Ovary (tissue), 7 donors: ENCODE measurements at regions not wholly inside any gene's neighbourhood (a gene's known extent, or its start where the extent isn't known, plus 50 kb on each side); places are given as distances from the start of the nearest gene placed in this dataset.
"Not testable (repeated sequence)": the region's sequence is repeated elsewhere in the genome, so short reads cannot be mapped to it uniquely, and the experiment has no call there.

ENCODE experiments used
- DNase-seq, 5 donors: peaks; one replicate each; pipeline ENCODE4 v3.0.0-alpha.2; 2019 to 2020
- H3K27ac ChIP-seq, 2 donors: fragments of 200-600 bp; one replicate each; pipeline versions ENCODE4 v1.5.1 to v1.8.0; 2019 to 2022
- H3K27me3 ChIP-seq: fragments of 200-600 bp; one replicate; pipeline ENCODE4 v1.8.0; 2022
- H3K36me3 ChIP-seq: fragments of 200-600 bp; sonication (generic); one replicate; pipeline ENCODE4 v1.5.1; 2019
- H3K4me1 ChIP-seq: one replicate; pipeline ENCODE4 v1.8.1; 2013; ENCODE audit warnings: mild to moderate bottlenecking, moderate library complexity; ENCODE audit not compliant: insufficient read depth
- H3K4me3 ChIP-seq: fragments of 200-600 bp; sonication (generic); one replicate; pipeline ENCODE4 v1.5.1; 2017
- H3K9me3 ChIP-seq, 2 donors: fragments of 200-600 bp in 1 of 2; sonication (generic) in 1 of 2; one replicate each; pipeline versions ENCODE4 v1.5.1 to v1.8.1; 2013 to 2019; ENCODE audit warnings: mild to moderate bottlenecking in 1 of 2, moderate library complexity in 1 of 2
- CTCF ChIP-seq, 3 donors: fragments of 450-650 bp in 2 of 3; fragments of 200-600 bp in 1 of 3; IDR thresholded peaks; one replicate each; pipeline versions ENCODE4 v1.5.1 to v1.8.0; 2016 to 2022; ENCODE audit warnings: antibody characterized with exemption in 3 of 3, mild to moderate bottlenecking in 1 of 3
- EP300 ChIP-seq: sonication (generic); formaldehyde crosslinking; IDR thresholded peaks from one replicate; pipeline ENCODE4 v1.6.1; 2017; ENCODE audit warnings: antibody characterized with exemption
- POLR2A ChIP-seq: fragments of 450-650 bp; IDR thresholded peaks from one replicate; pipeline ENCODE4 v1.6.1; 2017; ENCODE audit warnings: antibody characterized with exemption, mild to moderate bottlenecking, moderate library complexity
- whole genome bisulfite sequencing, 3 donors: extraction: QIAGEN DNeasy Blood & Tissue Kit in 1 of 3; methylation state at CpG; one replicate each; pipeline versions ENCODE4 v1.1.5 to v1.1.7; 2013 to 2017; 5-methylcytosine and 5-hydroxymethylcytosine counted together
- intact Hi-C, 4 donors: fragments of 100-400 bp; cut with DNase I; formaldehyde crosslinking; loops; one replicate each; pipeline versions ENCODE4 v1.11.0 to v1.15.1; 2022 to 2023
- donor health status: DM: no; HTN: no; CAD: no; lungs with moderate emphysema.
- donor health status: DM: no; HTN: no; CAD: no.
- donor health status: Bipolar disorder and iron deficiency.
- donor health status: DM: no; HTN: no; CAD: no.
- donor health status: DM: yes; HTN: yes; CAD: no.

GRCh38 chr5:7251132-7251531, 144.8 kb upstream of the ADCY2 start:
- H3K36me3 ChIP-seq: no peaks in the 10 kb centered on the region
- H3K27me3 ChIP-seq: no peaks in the 10 kb centered on the region
- no peaks in the 10 kb centered on the region for H3K9me3 ChIP-seq
- no peak for TF ChIP-seq EP300
- no peak for TF ChIP-seq POLR2A
- no peak for TF ChIP-seq CTCF (IDR thresholded peaks at IDR 0.05)
- no peak for DNase-seq
- H3K4me1 ChIP-seq: no peaks in the 10 kb centered on the region
- intact Hi-C loops: no loop called here
- H3K27ac ChIP-seq: no peak overlapping the region
- no peak overlapping the region for H3K4me3 ChIP-seq
- 39 to 52% (median 42%) methylated on average over 4 of the region's 4 CpGs for whole genome bisulfite sequencing, 3 donors

DNA sequence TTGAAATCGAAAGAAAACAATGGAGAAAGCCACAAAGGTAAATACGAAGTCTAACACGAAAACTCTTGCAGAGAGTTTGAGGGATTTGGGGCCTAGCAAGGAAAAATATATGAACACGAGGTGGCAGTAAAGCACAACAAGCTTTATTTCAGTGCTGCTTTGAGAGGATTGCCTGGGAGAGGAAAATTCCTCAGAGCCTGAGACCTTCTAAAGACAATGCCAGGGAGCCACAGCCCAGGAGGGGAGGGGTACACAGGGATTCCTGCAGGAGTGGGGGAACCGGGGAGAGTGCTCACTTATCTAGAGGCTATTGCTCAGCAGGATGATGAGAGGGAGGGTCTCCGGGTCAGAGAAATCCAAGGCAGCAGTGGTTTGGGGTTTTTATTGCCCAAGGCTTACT, 134.9 kb upstream of the ADCY2 start:
- DNase-seq: no peak
- no peak overlapping the region for H3K27ac ChIP-seq

GRCh38 chr5:7261900-7262299, 134.0 kb upstream of the ADCY2 start:
- H3K27me3 ChIP-seq: no peaks in the 10 kb centered on the region
- H3K4me3 ChIP-seq: no peak overlapping the region
- intact Hi-C loops: loop anchor here in 1 of 4 donors (10.0 kb wide), 1 partner anchor 493 kb away; no protein-coding TSS in a partner anchor
- DNase-seq: no peak
- H3K36me3 ChIP-seq: no peaks in the 10 kb centered on the region
- H3K27ac ChIP-seq: no peak overlapping the region
- H3K4me1 ChIP-seq: no peaks in the 10 kb centered on the region
- TF ChIP-seq CTCF (IDR thresholded peaks at IDR 0.05) (no peak), POLR2A (no peak), EP300 (no peak)
- no peaks in the 10 kb centered on the region for H3K9me3 ChIP-seq
- WGBS, 3 donors: 89 to 95% (median 95%) methylated on average over 2 of the region's 2 CpGs

More for the DNA sequence above, 134.9 kb upstream of the ADCY2 start:
- TF ChIP-seq POLR2A (no peak), CTCF (IDR thresholded peaks at IDR 0.05) (no peak), EP300 (no peak)
- no peaks in the 10 kb centered on the region for H3K4me1 ChIP-seq
- no peaks in the 10 kb centered on the region for H3K27me3 ChIP-seq
- WGBS, 3 donors: 24 to 31% (median 27%) methylated on average over 6 of the region's 6 CpGs
- intact Hi-C loops: loop anchor here in 1 of 4 donors (10.0 kb wide), 1 partner anchor 494 kb away; no protein-coding TSS in a partner anchor
- no peaks in the 10 kb centered on the region for H3K36me3 ChIP-seq
- H3K4me3 ChIP-seq: no peak overlapping the region
- H3K9me3 ChIP-seq: no peaks in the 10 kb centered on the region

DNA sequence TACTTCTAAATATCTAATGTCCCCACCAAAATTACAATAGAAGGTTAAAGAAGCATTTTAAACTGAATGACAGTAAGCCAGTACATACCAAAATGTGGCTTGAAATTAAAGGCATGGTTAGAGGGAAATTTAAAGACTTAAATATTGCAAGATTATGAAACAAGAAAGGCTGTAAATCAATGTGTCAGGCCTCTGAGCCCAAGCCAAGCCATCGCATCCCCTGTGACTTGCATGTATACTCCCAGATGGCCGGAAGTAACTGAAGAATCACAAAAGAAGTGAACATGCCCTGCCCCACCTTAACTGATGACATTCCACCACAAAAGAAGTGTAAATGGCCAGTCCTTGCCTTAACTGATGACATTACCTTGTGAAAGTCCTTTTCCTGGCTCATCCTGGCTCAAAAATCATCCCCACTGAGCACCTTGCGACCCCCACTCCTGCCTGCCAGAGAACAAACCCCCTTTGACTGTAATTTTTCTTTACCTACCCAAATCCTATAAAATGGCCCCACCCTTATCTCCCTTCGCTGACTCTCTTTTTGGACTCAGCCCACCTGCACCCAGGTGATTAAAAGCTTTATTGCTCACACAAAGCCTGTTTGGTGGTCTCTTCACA, 132.4 kb upstream of the ADCY2 start:
- not testable (repeated sequence) for H3K27me3 ChIP-seq, H3K9me3 ChIP-seq, H3K36me3 ChIP-seq, DNase-seq, H3K4me3 ChIP-seq, H3K27ac ChIP-seq, H3K4me1 ChIP-seq
- intact Hi-C loops: loop anchor here in 1 of 4 donors (10.0 kb wide), 1 partner anchor 491 kb away; no protein-coding TSS in a partner anchor
- 66 to 71% (median 67%) methylated on average over 4 of the region's 4 CpGs for WGBS, 3 donors

DNA sequence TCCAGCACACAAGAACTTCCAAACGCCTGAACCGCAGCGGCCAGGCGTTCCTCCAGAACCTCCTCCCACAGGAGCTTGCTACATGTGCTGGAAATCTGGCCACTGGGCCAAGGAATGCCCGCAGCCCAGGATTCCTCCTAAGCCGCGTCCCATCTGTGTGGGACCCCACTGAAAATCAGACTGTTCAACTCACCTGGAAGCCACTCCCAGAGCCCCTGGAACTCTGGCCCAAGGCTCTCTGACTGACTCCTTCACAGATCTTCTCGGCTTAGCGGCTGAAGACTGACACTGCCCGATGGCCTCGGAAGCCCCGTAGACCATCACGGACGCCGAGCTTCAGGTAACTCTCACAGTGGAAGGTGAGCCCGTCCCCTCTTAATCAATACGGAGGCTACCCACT, 130.2 kb upstream of the ADCY2 start:
- not testable (repeated sequence) for H3K4me3 ChIP-seq, H3K27me3 ChIP-seq, H3K27ac ChIP-seq, DNase-seq, H3K36me3 ChIP-seq, H3K9me3 ChIP-seq, H3K4me1 ChIP-seq
- intact Hi-C loops: loop anchor here in 1 of 4 donors (10.0 kb wide), 1 partner anchor 489 kb away; no protein-coding TSS in a partner anchor
- WGBS, 3 donors: 86 to 93% (median 91%) methylated on average over 14 to 17 of the region's 17 CpGs

GRCh38 chr5:7268722-7269121, 127.2 kb upstream of the ADCY2 start:
- not testable (repeated sequence) for H3K27ac ChIP-seq, H3K27me3 ChIP-seq, H3K4me1 ChIP-seq, DNase-seq, H3K9me3 ChIP-seq, H3K36me3 ChIP-seq, H3K4me3 ChIP-seq
- WGBS, 3 donors: 57 to 89% (median 88%) methylated on average over 4 to 9 of the region's 9 CpGs
- intact Hi-C loops: loop anchor here in 1 of 4 donors (10.0 kb wide), 1 partner anchor 486 kb away; no protein-coding TSS in a partner anchor
